Kidney glomerular epithelial cell (primary cell): ENCODE measurements at regions not wholly inside any gene's neighbourhood (a gene's known extent, or its start where the extent isn't known, plus 50 kb on each side); places are given as distances from the start of the nearest gene placed in this dataset.
"Not testable (repeated sequence)": the region's sequence is repeated elsewhere in the genome, so short reads cannot be mapped to it uniquely, and the experiment has no call there.

ENCODE experiments used
- DNase-seq: peaks from one replicate; lab custom pipeline; 2025; lab: John Stamatoyannopoulos, UW

DNA sequence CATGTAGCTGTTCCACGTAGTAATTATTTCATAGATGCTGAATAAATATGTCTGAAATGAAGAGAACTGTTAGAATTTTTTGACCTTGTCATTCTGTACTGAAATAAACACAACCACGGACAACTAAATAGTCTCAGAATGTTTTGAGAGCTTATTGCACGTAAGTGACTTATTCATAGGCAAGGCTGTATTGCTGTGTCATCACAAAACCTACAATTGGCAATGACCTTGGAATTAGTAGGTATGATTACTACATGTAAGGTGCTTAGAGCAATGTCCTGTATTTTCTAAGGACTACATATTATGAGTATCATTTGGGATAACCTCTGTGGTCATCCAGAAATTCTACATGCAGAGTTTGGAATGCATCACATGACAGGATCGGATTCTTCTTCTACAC lies 237.2 kb upstream of the PUDP start:
- no peak for DNase-seq

GRCh38 chrX:7378406-7378805 lies 230.5 kb upstream of the PUDP start:
- no peak for DNase-seq

DNA sequence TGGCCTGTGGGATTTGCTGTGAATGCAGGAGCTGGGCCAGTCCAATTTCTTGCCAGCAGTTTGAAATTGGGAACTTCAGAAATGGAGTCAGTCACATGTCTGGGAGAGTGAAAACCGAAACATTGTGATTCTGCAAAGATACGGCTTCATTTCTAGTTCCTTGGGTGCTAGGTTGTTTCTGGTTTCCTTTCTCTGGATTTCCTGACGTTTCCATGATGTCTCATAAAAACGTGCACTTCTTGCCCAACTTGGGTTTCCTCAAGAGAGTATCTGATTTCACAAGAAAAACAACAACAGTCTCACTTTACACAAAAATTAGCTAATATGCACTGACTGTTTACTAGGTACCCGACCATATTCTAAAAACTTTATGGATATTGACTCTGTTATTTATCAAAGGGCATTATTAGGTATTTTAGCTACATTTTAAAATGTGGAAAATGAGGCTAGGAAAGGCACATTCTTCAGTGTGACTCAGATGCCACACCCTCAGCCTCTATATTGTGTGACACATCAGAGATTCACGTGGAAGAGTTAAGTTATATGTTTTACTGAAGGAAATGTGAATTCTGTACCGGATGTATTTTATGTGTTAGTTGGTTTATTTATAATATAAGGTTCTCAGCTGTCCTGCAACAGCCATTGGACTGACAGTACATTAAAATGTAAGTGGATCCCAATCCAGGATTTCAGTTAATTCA lies 225.0 kb upstream of the PUDP start:
- DNase-seq, result no peak

- no peak for DNase-seq
Measured at GRCh38 chrX:7362111-7362510, 214.2 kb upstream of the PUDP start.

GRCh38 chrX:7351926-7352325 lies 204.0 kb upstream of the PUDP start:
- DNase-seq, result no peak

- no peak for DNase-seq
Measured at GRCh38 chrX:7347465-7347864, 199.5 kb upstream of the PUDP start.

DNA sequence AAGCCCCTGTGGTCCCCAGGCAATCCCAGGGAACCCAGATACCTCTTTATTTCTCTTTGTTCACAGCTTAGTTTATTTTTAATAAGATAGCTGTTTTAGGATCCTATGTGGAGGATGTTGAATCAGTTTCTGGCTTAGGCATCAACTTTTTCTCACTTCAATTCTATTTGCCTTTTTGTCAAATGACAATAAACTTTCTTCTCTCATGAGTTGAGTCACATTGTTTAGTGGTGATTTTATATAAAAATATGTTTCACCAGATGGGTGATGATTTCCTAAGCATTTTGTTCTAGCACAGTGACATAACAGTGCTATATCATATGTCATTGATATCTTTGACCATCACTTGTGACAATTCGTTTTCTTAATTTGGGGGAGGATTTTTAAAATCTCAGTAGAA lies 198.1 kb upstream of the PUDP start:
- DNase-seq, result no peak

DNA sequence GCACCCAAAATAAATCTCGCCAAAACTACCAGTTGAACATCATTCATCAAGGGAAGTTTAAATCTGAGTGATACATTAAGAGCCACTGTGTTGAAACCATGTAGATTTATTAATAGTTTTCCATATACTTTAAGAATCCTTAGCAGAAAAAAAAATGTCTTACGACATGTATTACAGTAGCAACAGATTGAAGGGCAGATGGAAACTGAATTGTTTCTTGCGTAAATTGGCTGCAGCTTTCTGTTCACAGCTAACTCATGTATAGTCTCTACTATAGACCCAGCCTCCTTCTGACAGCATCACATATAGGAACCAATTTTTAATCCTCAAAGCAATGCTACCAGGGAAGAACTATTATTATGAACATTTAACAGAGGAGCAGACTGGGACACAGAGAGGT lies 195.2 kb upstream of the PUDP start:
- DNase-seq, result no peak

DNA sequence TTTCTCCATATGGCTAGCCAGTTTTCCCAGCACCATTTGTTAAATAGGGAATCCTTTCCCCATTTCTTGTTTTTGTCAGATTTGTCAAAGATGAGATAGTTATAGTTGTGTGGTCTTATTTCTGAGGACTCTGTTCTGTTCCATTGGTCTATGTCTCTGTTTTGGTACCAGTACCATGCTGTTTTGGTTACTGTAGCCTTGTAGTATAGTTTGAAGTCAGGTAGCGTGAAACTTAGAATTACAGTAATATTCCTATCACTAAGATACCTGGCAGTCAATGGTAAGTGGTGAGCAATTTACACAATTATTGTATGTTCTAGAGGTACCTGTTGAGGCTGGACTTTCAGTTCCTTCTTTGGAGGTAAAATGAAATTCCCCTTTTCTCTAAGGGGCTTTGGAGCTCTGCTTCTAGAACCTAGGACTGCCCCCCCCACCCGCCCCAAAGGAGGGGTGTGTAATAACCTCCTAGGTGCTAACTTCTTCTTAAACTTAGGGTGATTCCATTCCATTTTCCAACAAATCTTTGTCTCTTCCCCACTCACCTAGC lies 187.9 kb upstream of the PUDP start:
- not testable (repeated sequence) for DNase-seq

GRCh38 chrX:7334253-7334935 lies 186.4 kb upstream of the PUDP start:
- DNase-seq, result no peak

DNA sequence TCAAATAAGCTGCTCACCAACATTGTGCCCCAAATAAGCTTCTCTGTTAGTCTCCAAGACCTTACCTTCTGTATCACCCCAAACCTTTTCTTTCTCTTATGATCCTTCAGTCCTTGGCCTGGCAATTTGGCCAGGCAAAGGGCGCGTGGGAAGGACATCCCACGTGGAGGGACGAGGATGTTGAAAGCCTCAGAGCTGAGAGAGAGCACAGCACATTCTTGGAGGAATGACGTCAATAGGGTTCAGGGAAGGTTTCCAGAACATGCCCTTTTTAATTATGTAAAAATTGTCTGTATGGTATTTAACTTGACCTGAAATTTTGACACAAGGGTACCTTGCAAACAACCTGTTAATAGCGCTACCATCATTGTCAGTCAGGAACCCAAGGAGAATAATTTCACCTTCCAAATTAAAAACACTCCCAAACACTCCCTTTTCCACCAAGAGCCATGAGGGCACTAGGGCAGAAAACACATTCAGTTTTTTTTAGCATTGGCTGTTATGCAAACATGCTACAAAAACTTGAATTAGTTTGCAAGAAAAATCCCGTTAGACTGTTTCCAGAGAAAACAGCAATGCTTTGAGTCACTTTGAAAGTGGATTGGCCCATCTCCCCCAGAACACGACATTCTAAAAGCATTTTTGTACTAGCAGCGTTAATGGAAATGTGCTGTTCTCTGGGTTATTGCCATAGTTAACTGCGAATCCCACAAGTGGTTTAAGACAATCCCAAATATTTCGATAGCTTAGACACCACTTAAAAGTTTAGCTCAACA lies 183.2 kb upstream of the PUDP start:
- no peak for DNase-seq

- DNase-seq, result no peak
Measured at GRCh38 chrX:7330556-7330955, 182.6 kb upstream of the PUDP start.

DNA sequence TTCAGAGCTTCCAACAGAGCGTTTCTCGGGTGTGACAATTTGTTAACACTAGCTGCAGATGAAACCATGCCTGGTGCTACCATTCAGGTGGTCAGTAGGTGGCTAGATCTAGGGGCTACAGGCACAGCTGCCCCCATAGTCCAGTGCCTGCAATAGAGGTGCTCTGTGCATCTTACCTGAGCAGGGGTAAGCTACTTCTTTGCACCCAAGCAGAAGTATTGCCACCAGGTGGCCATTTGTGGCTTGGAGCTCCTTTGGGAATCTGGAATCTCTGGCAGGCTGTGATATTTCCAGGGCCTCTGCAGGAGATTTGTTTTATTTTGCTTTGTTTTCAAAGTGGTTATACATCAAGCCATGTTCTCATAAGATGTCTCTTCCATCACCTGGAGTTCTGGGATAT lies 170.7 kb upstream of the PUDP start:
- DNase-seq, result no peak

DNA sequence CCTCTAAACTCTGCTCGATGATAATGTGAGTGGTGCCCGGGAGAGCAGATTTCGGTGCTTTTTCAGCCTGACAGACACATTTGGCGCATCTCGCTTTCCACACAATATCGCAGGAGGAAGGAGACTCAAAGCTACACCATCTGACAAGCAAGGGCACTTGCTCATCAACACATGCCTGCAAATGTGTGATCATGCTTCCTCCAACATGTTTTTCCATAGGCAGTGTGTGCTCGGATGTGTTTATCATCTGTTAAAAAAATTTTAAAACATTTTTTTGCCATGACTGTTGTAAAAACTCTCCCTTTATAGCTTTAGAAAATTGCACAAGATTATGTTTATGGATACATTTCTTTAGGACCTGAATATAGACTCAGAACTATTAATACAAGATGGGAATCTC lies 170.3 kb upstream of the PUDP start:
- DNase-seq, result no peak

GRCh38 chrX:7316887-7317286 lies 168.9 kb upstream of the PUDP start:
- DNase-seq, result no peak

- no peak for DNase-seq
Measured at GRCh38 chrX:7316280-7316679, 168.3 kb upstream of the PUDP start.

- DNase-seq, result no peak
Measured at GRCh38 chrX:7314425-7314824, 166.5 kb upstream of the PUDP start.

DNA sequence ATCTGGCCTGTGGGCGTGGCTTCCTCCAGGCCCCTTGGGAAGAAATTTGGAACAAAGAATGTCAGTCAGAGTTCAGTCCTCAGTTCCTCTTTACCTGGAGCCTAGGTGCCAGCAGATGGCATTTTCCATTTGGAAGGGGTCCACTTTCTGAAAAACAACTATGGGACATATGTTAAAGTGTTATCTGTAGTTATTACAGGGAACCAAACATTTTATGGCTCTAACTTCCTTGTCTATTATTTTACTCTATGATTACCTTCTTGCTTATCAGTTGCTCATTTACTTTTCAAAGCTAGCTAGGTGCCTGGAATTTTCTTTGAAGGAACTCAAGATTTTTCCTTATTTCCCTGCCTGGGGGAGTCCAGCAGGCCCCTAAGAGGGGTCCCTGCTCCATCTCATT lies 159.8 kb upstream of the PUDP start:
- no peak for DNase-seq

- no peak for DNase-seq
Measured at GRCh38 chrX:7294483-7294882, 146.5 kb upstream of the PUDP start.

DNA sequence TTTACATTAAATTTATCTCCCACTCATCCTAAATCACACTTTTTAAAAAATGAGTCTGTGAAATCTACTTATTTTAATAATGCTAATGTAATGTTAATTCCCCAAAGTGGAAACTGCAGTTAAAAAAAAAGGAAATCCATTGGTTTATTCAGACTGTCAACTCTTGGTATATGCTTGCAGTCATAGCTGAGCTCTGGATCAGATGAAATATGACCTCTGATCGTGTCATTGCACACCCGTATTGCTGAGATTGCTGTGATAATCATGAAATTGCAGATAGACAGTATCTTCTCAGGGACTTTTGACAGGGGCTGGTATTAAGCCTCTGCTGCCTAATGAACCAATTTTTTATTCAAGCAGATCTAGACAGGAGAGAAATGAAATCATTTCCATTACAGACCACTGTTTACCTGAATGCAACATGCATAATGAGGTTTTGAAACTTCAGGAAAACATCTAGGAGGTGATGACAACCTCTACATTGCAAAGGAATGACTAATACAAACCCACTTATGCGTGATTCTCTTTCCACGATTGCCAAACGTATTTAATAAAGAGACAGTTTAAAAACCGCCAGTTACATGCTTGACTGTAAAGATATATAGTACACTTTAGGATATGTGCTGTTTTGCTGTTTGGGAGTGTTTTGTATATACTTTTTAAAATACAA lies 138.3 kb upstream of the PUDP start:
- no peak for DNase-seq

- DNase-seq, result no peak
Measured at GRCh38 chrX:7285765-7286164, 137.8 kb upstream of the PUDP start.

DNA sequence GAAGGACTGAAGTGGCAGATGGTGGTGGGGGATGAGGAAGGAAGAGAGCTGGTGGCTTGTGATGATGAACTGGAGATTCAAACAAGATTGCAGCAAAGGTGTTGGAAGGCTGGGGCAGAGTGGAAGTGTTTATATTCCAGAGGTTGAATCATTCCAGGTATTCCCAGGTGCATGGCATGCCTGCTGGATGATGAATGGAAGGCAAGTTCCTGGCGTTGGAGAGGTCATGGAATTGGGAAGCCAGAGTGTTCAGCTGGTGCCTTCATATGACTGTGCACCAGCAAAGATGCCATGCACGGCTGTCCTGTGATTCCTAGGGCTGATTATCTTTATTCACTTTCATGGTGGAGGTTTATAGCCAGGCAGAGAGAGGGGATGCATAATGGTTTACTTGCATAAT lies 135.8 kb upstream of the PUDP start:
- no peak for DNase-seq
